ENCODE measurements at regions not wholly inside any gene's neighbourhood (a gene's known extent, or its start where the extent isn't known, plus 50 kb on each side); places are given as distances from the start of the nearest gene placed in this dataset.

DNA sequence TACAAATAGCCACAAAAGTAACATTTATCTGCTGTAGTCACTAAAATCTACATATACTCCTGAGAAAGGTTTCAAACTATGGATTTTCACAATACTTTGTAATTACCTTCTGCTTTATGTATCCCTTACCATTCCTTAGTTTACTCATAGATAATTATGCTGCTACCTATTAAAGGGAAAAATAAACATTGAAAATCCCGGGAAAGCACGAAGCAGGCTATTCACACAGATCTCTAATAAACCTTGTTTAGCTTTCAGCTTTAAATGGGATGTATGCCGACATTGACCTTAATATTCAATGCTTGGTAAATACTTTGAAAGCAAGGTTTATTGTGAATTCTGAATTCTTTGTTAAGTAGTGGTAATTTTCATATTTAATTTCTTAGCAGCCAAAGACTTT lies 58.5 kb upstream of the SMIM30 start:
- CTCF ChIA-PET = interaction anchor here (1.7 kb wide), 1 partner anchor 12 kb away, joined by 3 read pairs; no protein-coding TSS in a partner anchor
- Histone ChIP-seq H3K9me1 (ENCODE audit: insufficient read depth, low read length) (no peaks in the 10 kb centered on the region), H2AK9ac (replicated peaks; ENCODE audit: low read depth, low read length, poor library complexity) (no peak overlapping the region), H3K4me3 (ENCODE audit: insufficient read depth, low read depth, low read length) (no peak overlapping the region), H3K23ac (ENCODE audit: low read depth, low read length) (no peak overlapping the region), H3K27ac (ENCODE audit: insufficient read depth, low read length) (no peak overlapping the region), H3K27me3 (ENCODE audit: control insufficient read depth, insufficient read depth, low read length) (no peaks in the 10 kb centered on the region), H3K4me1 (ENCODE audit: control insufficient read depth, insufficient read depth, low read length) (no peaks in the 10 kb centered on the region; the same call in 1 of the 2 replicates), H3K4me2 (ENCODE audit: low read depth, low read length) (no peak overlapping the region), H3K4ac (ENCODE audit: low read depth, low read length) (no peak overlapping the region), H4K8ac (ENCODE audit: low read depth in 2 of 2, low read length in 2 of 2) (no peak overlapping the region; a peak in 1 of 4 replicates), H4K20me1 (ENCODE audit: insufficient read depth, low read length) (no peaks in the 10 kb centered on the region), H3K36me3 (ENCODE audit: control insufficient read depth, insufficient read depth, low read length) (no peaks in the 10 kb centered on the region), H3K9ac (ENCODE audit: low read depth, low read length) (no peak overlapping the region), H2BK15ac (ENCODE audit: low read depth, low read length) (no peak overlapping the region), H3K18ac (ENCODE audit: low read depth, low read length) (no peak overlapping the region), H2BK20ac (ENCODE audit: low read depth, low read length) (no peak overlapping the region), H4K91ac (ENCODE audit: insufficient read depth, low read depth, low read length) (no peak overlapping the region), H2BK5ac (ENCODE audit: low read depth, low read length, poor library complexity, severe bottlenecking) (no peak overlapping the region), H3K56ac (ENCODE audit: extremely low read depth, insufficient read depth, low read length) (no peak overlapping the region), H3K14ac (replicated peaks; ENCODE audit: low read depth, low read length) (no peak overlapping the region), H3K9me3 (ENCODE audit: control insufficient read depth, insufficient read depth, low read length) (no peaks in the 10 kb centered on the region), H2AK5ac (ENCODE audit: low read depth, low read length) (no peak overlapping the region), H2BK120ac (ENCODE audit: low read depth, low read length) (no peak overlapping the region), H3K79me1 (ENCODE audit: low read depth in 1 of 2, low read length in 2 of 2) (no peaks in the 10 kb centered on the region), H2AFZ (replicated peaks; ENCODE audit: low read length, poor library complexity) (no peak overlapping the region), H4K5ac (ENCODE audit: low read depth, low read length) (no peak overlapping the region)
- ATAC-seq (ENCODE audit: low read depth) = no peak
- TF ChIP-seq POLR2A (IDR thresholded peaks at IDR 0.05; ENCODE audit: low read depth, low read length) (no peak), SMC3 (IDR thresholded peaks at IDR 0.05; ENCODE audit: low read depth, low read length) (no peak), CHD1 (IDR thresholded peaks at IDR 0.05; ENCODE audit: low read depth, low read length) (no peak), FOS (IDR thresholded peaks at IDR 0.05; ENCODE audit: low read depth, low read length) (no peak), CEBPB (IDR thresholded peaks at IDR 0.05; ENCODE audit: low read depth, low read length) (no peak), RCOR1 (IDR thresholded peaks at IDR 0.05; ENCODE audit: insufficient replicate concordance, low read length) (no peak), MAFK (IDR thresholded peaks at IDR 0.05; ENCODE audit: low read depth, low read length) (no peak), BHLHE40 (IDR thresholded peaks at IDR 0.05; ENCODE audit: low read depth, low read length) (no peak), NFE2L2 (IDR thresholded peaks at IDR 0.05; ENCODE audit: low read depth, low read length) (no peak), MXI1 (IDR thresholded peaks at IDR 0.05; ENCODE audit: borderline replicate concordance, low read depth, low read length) (no peak), RAD21 (IDR thresholded peaks at IDR 0.05; ENCODE audit: low read length) (no peak)
- TF ChIP-seq, protein P1, sequence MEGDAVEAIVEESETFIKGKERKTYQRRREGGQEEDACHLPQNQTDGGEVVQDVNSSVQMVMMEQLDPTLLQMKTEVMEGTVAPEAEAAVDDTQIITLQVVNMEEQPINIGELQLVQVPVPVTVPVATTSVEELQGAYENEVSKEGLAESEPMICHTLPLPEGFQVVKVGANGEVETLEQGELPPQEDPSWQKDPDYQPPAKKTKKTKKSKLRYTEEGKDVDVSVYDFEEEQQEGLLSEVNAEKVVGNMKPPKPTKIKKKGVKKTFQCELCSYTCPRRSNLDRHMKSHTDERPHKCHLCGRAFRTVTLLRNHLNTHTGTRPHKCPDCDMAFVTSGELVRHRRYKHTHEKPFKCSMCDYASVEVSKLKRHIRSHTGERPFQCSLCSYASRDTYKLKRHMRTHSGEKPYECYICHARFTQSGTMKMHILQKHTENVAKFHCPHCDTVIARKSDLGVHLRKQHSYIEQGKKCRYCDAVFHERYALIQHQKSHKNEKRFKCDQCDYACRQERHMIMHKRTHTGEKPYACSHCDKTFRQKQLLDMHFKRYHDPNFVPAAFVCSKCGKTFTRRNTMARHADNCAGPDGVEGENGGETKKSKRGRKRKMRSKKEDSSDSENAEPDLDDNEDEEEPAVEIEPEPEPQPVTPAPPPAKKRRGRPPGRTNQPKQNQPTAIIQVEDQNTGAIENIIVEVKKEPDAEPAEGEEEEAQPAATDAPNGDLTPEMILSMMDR (conservative IDR thresholded peaks at IDR 0.05; ENCODE audit: low read depth, low read length) = no peak
- TF ChIP-seq, protein P2, sequence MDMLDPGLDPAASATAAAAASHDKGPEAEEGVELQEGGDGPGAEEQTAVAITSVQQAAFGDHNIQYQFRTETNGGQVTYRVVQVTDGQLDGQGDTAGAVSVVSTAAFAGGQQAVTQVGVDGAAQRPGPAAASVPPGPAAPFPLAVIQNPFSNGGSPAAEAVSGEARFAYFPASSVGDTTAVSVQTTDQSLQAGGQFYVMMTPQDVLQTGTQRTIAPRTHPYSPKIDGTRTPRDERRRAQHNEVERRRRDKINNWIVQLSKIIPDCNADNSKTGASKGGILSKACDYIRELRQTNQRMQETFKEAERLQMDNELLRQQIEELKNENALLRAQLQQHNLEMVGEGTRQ (IDR thresholded peaks at IDR 0.05; ENCODE audit: low read depth, low read length) = no peak
- no TSS peak for BruUV-seq (replicated peaks)
- dilution Hi-C loops (cut with HindIII; ENCODE audit: low sequenced_read_pairs, unreplicated experiment) (no loop called here), in situ Hi-C loops (cut with MboI; ENCODE audit: low sequenced_read_pairs) (no loop called here), intact Hi-C loops (cut with micrococcal nuclease) (no loop called here)
- WGBS, 2 experiments (ENCODE audit: extremely low coverage in 2 of 2, insufficient read length in 1 of 2) = no CpG with 5 or more reads among the region's 3 CpGs
- POLR2A ChIA-PET (ENCODE audit: unreplicated experiment) = no interaction called here
- no peak for DNase-seq

Data from IMR-90 (cell line).